Karpas-422 (cell line): ENCODE measurements at regions not wholly inside any gene's neighbourhood (a gene's known extent, or its start where the extent isn't known, plus 50 kb on each side); places are given as distances from the start of the nearest gene placed in this dataset.

Experiments
- DNase-seq: peaks from one replicate; pipeline ENCODE4 v3.0.0-alpha.2; 2015
- H2AFZ ChIP-seq: fragments of 200-600 bp; sonication (generic); 2 replicates; pipeline ENCODE4 v1.6.1; 2014; ENCODE audit warnings: antibody characterized with exemption, low read length, mixed read lengths
- H3K27ac ChIP-seq: fragments of 200-600 bp; sonication (generic); 2 replicates; pipeline ENCODE4 v1.5.1; 2014; ENCODE audit warnings: mild to moderate bottlenecking, low read length, moderate library complexity
- H3K27me3 ChIP-seq: fragments of 200-600 bp; sonication (generic); 2 replicates; pipeline ENCODE4 v1.6.1; 2014; ENCODE audit warnings: low read length, mixed read lengths
- H3K36me3 ChIP-seq: fragments of 200-600 bp; sonication (generic); 2 replicates; pipeline ENCODE4 v1.6.1; 2014; ENCODE audit warnings: low read length, mixed read lengths; ENCODE audit not compliant: insufficient read depth
- H3K4me1 ChIP-seq: fragments of 200-600 bp; sonication (generic); 2 replicates; pipeline ENCODE4 v1.6.1; 2014; ENCODE audit warnings: mild to moderate bottlenecking, low read length, mixed read lengths
- H3K4me2 ChIP-seq: fragments of 200-600 bp; sonication (generic); 2 replicates; pipeline ENCODE4 v1.6.1; 2014; ENCODE audit warnings: low read length, low read depth, mild to moderate bottlenecking; ENCODE audit not compliant: poor library complexity, severe bottlenecking
- H3K4me3 ChIP-seq: fragments of 200-600 bp; sonication (generic); 2 replicates; pipeline ENCODE4 v1.5.1; 2014; ENCODE audit warnings: mild to moderate bottlenecking, antibody characterized with exemption, low read length, mixed read lengths
- H3K79me2 ChIP-seq: fragments of 200-600 bp; sonication (generic); 2 replicates; pipeline ENCODE4 v1.6.1; 2014; ENCODE audit warnings: mild to moderate bottlenecking, low read length, mixed read lengths
- H3K9ac ChIP-seq: fragments of 200-600 bp; sonication (generic); 2 replicates; pipeline ENCODE4 v1.6.0; 2014; ENCODE audit warnings: low read length
- H3K9me2 ChIP-seq: fragments of 200-600 bp; sonication (generic), shearing (Covaris generic); replicated peaks from 2 replicates; pipeline ENCODE4 v1.6.0; 2014; ENCODE audit warnings: mild to moderate bottlenecking, low read length, moderate library complexity; ENCODE audit not compliant: insufficient read depth
- H3K9me3 ChIP-seq: fragments of 300-700, 200-600 bp; sonication (generic); 2 replicates; pipeline ENCODE4 v1.6.1; 2014; ENCODE audit warnings: low read length, mixed read lengths
- H4K20me1 ChIP-seq: fragments of 200-600 bp; sonication (generic); 2 replicates; pipeline ENCODE4 v1.6.1; 2014; ENCODE audit warnings: mild to moderate bottlenecking, antibody characterized with exemption, low read length, low read depth; ENCODE audit not compliant: insufficient read depth

DNA sequence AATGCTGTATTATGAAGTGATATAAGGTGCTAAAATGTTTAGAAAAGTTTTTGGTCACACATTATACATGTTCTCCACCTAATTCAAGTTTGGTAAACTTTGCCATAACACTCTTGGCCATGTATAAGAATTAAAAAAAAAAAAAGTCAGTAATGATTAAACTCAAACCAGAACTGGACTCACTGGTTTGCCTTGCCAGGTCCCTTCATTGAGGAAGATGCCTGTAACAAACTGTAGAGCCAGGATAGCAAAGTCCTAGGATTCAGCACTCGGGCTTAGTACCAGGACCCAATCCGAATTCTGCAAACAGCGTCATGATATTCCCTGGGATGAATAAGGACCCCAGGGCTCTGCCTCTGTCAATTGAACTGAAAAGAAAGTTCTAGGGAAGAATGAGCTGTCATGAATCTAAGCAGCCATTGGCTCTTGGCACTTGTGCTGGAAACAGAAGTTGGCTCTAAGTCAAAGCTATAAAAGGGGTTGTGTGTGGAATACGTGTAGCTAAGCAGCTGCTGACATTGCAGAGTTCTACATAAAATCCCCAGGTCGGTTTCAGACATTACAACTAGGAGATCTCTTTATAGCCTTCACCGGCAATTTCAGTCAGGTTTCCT is 216.9 kb downstream of the C7orf25 start:
- H3K27ac ChIP-seq, result no peak overlapping the region
- no peaks in the 10 kb centered on the region for H3K4me1 ChIP-seq
- no peak for DNase-seq

DNA sequence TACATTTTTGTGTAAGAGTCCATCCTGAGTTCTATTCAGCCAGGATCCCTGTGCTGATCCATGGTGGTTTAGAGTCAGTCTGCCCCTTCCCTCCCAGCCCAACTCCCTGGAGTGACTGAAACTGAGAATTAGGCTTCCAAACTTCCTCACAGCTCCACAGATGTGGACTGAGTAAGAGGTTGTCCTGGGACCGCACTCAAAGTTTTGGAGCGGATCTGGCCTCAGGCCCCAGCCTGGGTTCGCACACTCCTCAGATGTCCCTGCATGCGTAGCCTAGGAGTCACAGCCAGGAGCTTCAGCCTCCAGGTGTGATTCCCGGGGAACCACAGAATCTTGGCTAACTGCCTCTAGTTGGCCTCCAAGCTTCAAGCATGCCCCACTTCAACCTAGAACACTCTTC is 218.1 kb downstream of the C7orf25 start:
- Histone ChIP-seq H3K27ac (no peak overlapping the region), H3K9me3 (no peaks in the 10 kb centered on the region), H3K36me3 (no peaks in the 10 kb centered on the region), H3K9ac (no peak overlapping the region), H3K79me2 (no peaks in the 10 kb centered on the region), H3K4me1 (no peaks in the 10 kb centered on the region), H3K4me3 (no peak overlapping the region), H3K9me2 (no peaks in the 10 kb centered on the region), H4K20me1 (no peaks in the 10 kb centered on the region), H3K27me3 (no peaks in the 10 kb centered on the region), H3K4me2 (no peak overlapping the region), H2AFZ (no peak overlapping the region)
- DNase-seq, result no peak

More for the DNA sequence above, 216.9 kb downstream of the C7orf25 start:
- Histone ChIP-seq H3K9me2 (no peaks in the 10 kb centered on the region), H2AFZ (no peak overlapping the region), H3K36me3 (no peaks in the 10 kb centered on the region), H3K79me2 (no peaks in the 10 kb centered on the region), H3K9me3 (no peaks in the 10 kb centered on the region), H3K9ac (no peak overlapping the region), H3K27me3 (no peaks in the 10 kb centered on the region), H3K4me2 (no peak overlapping the region), H4K20me1 (no peaks in the 10 kb centered on the region), H3K4me3 (no peak overlapping the region)

GRCh38 chr7:42692621-42693020 is 219.2 kb downstream of the C7orf25 start:
- Histone ChIP-seq H3K27ac (no peak overlapping the region), H3K4me1 (no peaks in the 10 kb centered on the region), H2AFZ (no peak overlapping the region), H3K27me3 (no peaks in the 10 kb centered on the region), H3K9me2 (no peaks in the 10 kb centered on the region), H3K4me2 (no peak overlapping the region), H3K4me3 (no peak overlapping the region), H4K20me1 (no peaks in the 10 kb centered on the region), H3K79me2 (no peaks in the 10 kb centered on the region), H3K9ac (no peak overlapping the region), H3K9me3 (no peaks in the 10 kb centered on the region), H3K36me3 (no peaks in the 10 kb centered on the region)
- DNase-seq, result no peak

- H4K20me1 ChIP-seq, result no peaks in the 10 kb centered on the region
- H3K27me3 ChIP-seq, result no peaks in the 10 kb centered on the region
- H3K27ac ChIP-seq, result no peak overlapping the region
- DNase-seq, result peak; percentile 66
- no peak overlapping the region for H3K9ac ChIP-seq
- H3K79me2 ChIP-seq, result no peaks in the 10 kb centered on the region
- no peaks in the 10 kb centered on the region for H3K9me3 ChIP-seq
- H3K4me1 ChIP-seq, result no peaks in the 10 kb centered on the region
- H3K9me2 ChIP-seq, result no peaks in the 10 kb centered on the region
- H3K4me2 ChIP-seq, result no peak overlapping the region
- H3K4me3 ChIP-seq, result no peak overlapping the region
- H2AFZ ChIP-seq, result no peak overlapping the region
- H3K36me3 ChIP-seq, result no peaks in the 10 kb centered on the region
Measured at GRCh38 chr7:42690794-42691639, 220.9 kb downstream of the C7orf25 start.

GRCh38 chr7:42689626-42690025 is 222.2 kb downstream of the C7orf25 start:
- Histone ChIP-seq H3K27ac (no peak overlapping the region), H3K4me3 (no peak overlapping the region), H3K9me2 (no peaks in the 10 kb centered on the region), H3K79me2 (no peaks in the 10 kb centered on the region), H3K36me3 (no peaks in the 10 kb centered on the region), H3K9ac (no peak overlapping the region), H3K9me3 (no peaks in the 10 kb centered on the region), H3K4me1 (no peaks in the 10 kb centered on the region), H3K4me2 (no peak overlapping the region), H3K27me3 (no peaks in the 10 kb centered on the region), H4K20me1 (no peaks in the 10 kb centered on the region), H2AFZ (no peak overlapping the region)
- no peak for DNase-seq

- Histone ChIP-seq H3K27ac (no peak overlapping the region), H3K27me3 (no peaks in the 10 kb centered on the region), H3K9me3 (no peaks in the 10 kb centered on the region), H4K20me1 (no peaks in the 10 kb centered on the region), H3K4me2 (no peak overlapping the region), H3K4me1 (no peaks in the 10 kb centered on the region), H3K36me3 (no peaks in the 10 kb centered on the region), H3K79me2 (no peaks in the 10 kb centered on the region), H3K9me2 (no peaks in the 10 kb centered on the region), H3K4me3 (no peak overlapping the region), H2AFZ (no peak overlapping the region), H3K9ac (no peak overlapping the region)
- no peak for DNase-seq
Measured at GRCh38 chr7:42688056-42688371, 223.9 kb downstream of the C7orf25 start.

- no peaks in the 10 kb centered on the region for H3K79me2 ChIP-seq
- no peak for DNase-seq
- H3K4me2 ChIP-seq, result no peak overlapping the region
- H3K9me2 ChIP-seq, result no peaks in the 10 kb centered on the region
- H3K9ac ChIP-seq, result no peak overlapping the region
- no peak overlapping the region for H3K27ac ChIP-seq
- H2AFZ ChIP-seq, result no peak overlapping the region
- H3K4me3 ChIP-seq, result no peak overlapping the region
- no peaks in the 10 kb centered on the region for H4K20me1 ChIP-seq
- H3K9me3 ChIP-seq, result no peaks in the 10 kb centered on the region
- H3K36me3 ChIP-seq, result no peaks in the 10 kb centered on the region
- no peaks in the 10 kb centered on the region for H3K27me3 ChIP-seq
- no peaks in the 10 kb centered on the region for H3K4me1 ChIP-seq
Measured at GRCh38 chr7:42687211-42688055, 224.4 kb downstream of the C7orf25 start.

GRCh38 chr7:42686594-42687156 is 225.2 kb downstream of the C7orf25 start:
- no peaks in the 10 kb centered on the region for H3K9me3 ChIP-seq
- H4K20me1 ChIP-seq, result no peaks in the 10 kb centered on the region
- H3K9ac ChIP-seq, result no peak overlapping the region

More at GRCh38 chr7:42686594-42687156, 225.2 kb downstream of the C7orf25 start:
- Histone ChIP-seq H3K27me3 (no peaks in the 10 kb centered on the region), H3K27ac (no peak overlapping the region), H3K79me2 (no peaks in the 10 kb centered on the region), H3K4me1 (no peaks in the 10 kb centered on the region), H3K4me2 (no peak overlapping the region), H3K9me2 (no peaks in the 10 kb centered on the region), H3K36me3 (no peaks in the 10 kb centered on the region), H2AFZ (no peak overlapping the region), H3K4me3 (no peak overlapping the region)
- DNase-seq, result no peak
